H1 (cell line): ENCODE measurements at regions not wholly inside any gene's neighbourhood (a gene's known extent, or its start where the extent isn't known, plus 50 kb on each side); places are given as distances from the start of the nearest gene placed in this dataset.

Experiments used
- CTCF ChIA-PET: fragments of 300-600 bp; sonication (Branson Sonifier 250); formaldehyde crosslinking; loops from one replicate; lab custom pipeline; 2021; ENCODE audit not compliant: partially characterized antibody; lab: Charles Lee
- POLR2A ChIA-PET: fragments of 300-600 bp; sonication (Branson Sonifier 250); formaldehyde crosslinking; loops from one replicate; lab custom pipeline; 2021; ENCODE audit warnings: inconsistent platforms; ENCODE audit not compliant: partially characterized antibody; lab: Charles Lee
- DNase-seq, 2 experiments: peaks; one replicate each; pipeline versions ENCODE4 v3.0.0 to v3.0.0-alpha.2; 2010 to 2022; ENCODE audit warnings: low spot score in 2 of 2, low read depth in 1 of 2, mixed read lengths in 1 of 2
- FAIRE-seq: peaks from 2 replicates; lab custom pipeline; 2011; peaks lifted over from hg19 to GRCh38; lab: Jason Lieb, UNC
- H2AFZ ChIP-seq: 2 replicates; pipeline ENCODE4 v1.8.1; 2012; ENCODE audit warnings: low read length, inconsistent platforms
- H2AK5ac ChIP-seq: 2 replicates; pipeline ENCODE4 v1.6.1; 2013; ENCODE audit warnings: low read depth, low read length
- H2BK120ac ChIP-seq: replicated peaks from 2 replicates; pipeline ENCODE3; 2013; ENCODE audit warnings: low read depth, low read length, inconsistent platforms
- H2BK12ac ChIP-seq: 2 replicates; pipeline ENCODE4 v1.6.1; 2013; ENCODE audit warnings: low read depth, low read length
- H2BK15ac ChIP-seq: 2 replicates; pipeline ENCODE4 v1.6.1; 2013; ENCODE audit warnings: low read length
- H2BK20ac ChIP-seq: 2 replicates; pipeline ENCODE4 v1.6.1; 2013; ENCODE audit warnings: low read length
- H2BK5ac ChIP-seq: 2 replicates; pipeline ENCODE4 v1.6.1; 2013; ENCODE audit warnings: low read depth, low read length
- H3K14ac ChIP-seq: 2 replicates; pipeline ENCODE4 v1.6.1; 2013; ENCODE audit warnings: inconsistent platforms; ENCODE audit not compliant: insufficient read length
- H3K18ac ChIP-seq: 2 replicates; pipeline ENCODE4 v1.6.1; 2013; ENCODE audit warnings: low read length; ENCODE audit errors: extremely low read depth
- H3K23ac ChIP-seq: 2 replicates; pipeline ENCODE4 v1.6.1; 2013; ENCODE audit warnings: inconsistent platforms; ENCODE audit not compliant: insufficient read length
- H3K23me2 ChIP-seq: 2 replicates; pipeline ENCODE4 v1.6.1; 2013; ENCODE audit warnings: low read depth, low read length
- H3K27ac ChIP-seq: 2 replicates; pipeline ENCODE4 v1.6.1; 2011; ENCODE audit warnings: low read depth, low read length, inconsistent platforms
- H3K27me3 ChIP-seq, 4 experiments: replicated peaks in 1 of 4; 1 replicate in 1 of 4; 2 replicates in 3 of 4; pipeline versions ENCODE4 v1.6.1 to v1.8.1; 2011 to 2013; ENCODE audit warnings: low read length in 3 of 4, mild to moderate bottlenecking in 3 of 4, inconsistent platforms in 2 of 4, mixed read lengths in 2 of 4, moderate library complexity in 1 of 4; ENCODE audit not compliant: control insufficient read depth in 3 of 4, insufficient read depth in 3 of 4; ENCODE audit errors: extremely low read depth in 1 of 4
- H3K36me3 ChIP-seq, 4 experiments: 2 replicates each; pipeline versions ENCODE4 v1.6.1 to v1.8.1; 2011 to 2013; ENCODE audit warnings: mild to moderate bottlenecking in 4 of 4, low read length in 3 of 4, moderate library complexity in 2 of 4, control low read depth in 1 of 4, inconsistent platforms in 1 of 4; ENCODE audit not compliant: insufficient read depth in 4 of 4, control insufficient read depth in 2 of 4
- H3K4ac ChIP-seq: replicated peaks from 2 replicates; pipeline ENCODE3; 2013; ENCODE audit warnings: low read length, low read depth, mixed read lengths, inconsistent platforms; ENCODE audit not compliant: insufficient read length
- H3K4me1 ChIP-seq, 4 experiments: replicated peaks in 1 of 4; 1 replicate in 1 of 4; 2 replicates in 3 of 4; pipeline versions ENCODE4 v1.6.1 to v1.8.1; 2011 to 2013; ENCODE audit warnings: low read length in 3 of 4, inconsistent platforms in 2 of 4, mixed read lengths in 1 of 4; ENCODE audit not compliant: insufficient read depth in 4 of 4, control insufficient read depth in 3 of 4
- H3K4me2 ChIP-seq, 2 experiments: 2 replicates each; pipeline versions ENCODE4 v1.6.1 to v1.8.1; 2011 to 2013; ENCODE audit warnings: low read depth in 2 of 2, low read length in 2 of 2, control low read depth in 1 of 2, inconsistent platforms in 1 of 2, mild to moderate bottlenecking in 1 of 2; ENCODE audit not compliant: insufficient read depth in 1 of 2
- H3K4me3 ChIP-seq, 4 experiments: fragments of 200-600, 300-600 bp in 1 of 4; sonication (generic), shearing (Covaris generic), sonication (Bioruptor Twin) in 1 of 4; 2 replicates each; pipeline versions ENCODE4 v1.5.1 to v1.8.1; 2011 to 2016; ENCODE audit warnings: low read length in 4 of 4, low read depth in 3 of 4, control low read depth in 2 of 4, inconsistent platforms in 2 of 4, mild to moderate bottlenecking in 2 of 4, mixed read lengths in 1 of 4, moderate library complexity in 1 of 4; ENCODE audit not compliant: insufficient read depth in 2 of 4; ENCODE audit errors: extremely low read depth in 1 of 4
- H3K56ac ChIP-seq: replicated peaks from 2 replicates; pipeline ENCODE3; 2013; ENCODE audit warnings: low read depth, mild to moderate bottlenecking, mixed read lengths, low read length, inconsistent platforms; ENCODE audit not compliant: insufficient read length
- H3K79me1 ChIP-seq: 2 replicates; pipeline ENCODE4 v1.6.1; 2013; ENCODE audit warnings: low read depth, low read length, control low read depth
- H3K79me2 ChIP-seq, 2 experiments: 2 replicates each; pipeline versions ENCODE4 v1.6.1 to v1.8.1; 2012 to 2013; ENCODE audit warnings: low read length in 2 of 2, mild to moderate bottlenecking in 2 of 2, inconsistent platforms in 1 of 2; ENCODE audit not compliant: insufficient read depth in 2 of 2, control insufficient read depth in 1 of 2
- H3K9ac ChIP-seq, 4 experiments: replicated peaks in 1 of 4; 1 replicate in 1 of 4; 2 replicates in 3 of 4; pipeline versions ENCODE4 v1.6.1 to v1.8.1; 2011 to 2013; ENCODE audit warnings: low read depth in 3 of 4, low read length in 3 of 4, control low read depth in 2 of 4, mild to moderate bottlenecking in 2 of 4, moderate library complexity in 2 of 4, inconsistent platforms in 1 of 4; ENCODE audit errors: extremely low read depth in 1 of 4
- H3K9me3 ChIP-seq, 2 experiments: 2 replicates each; pipeline versions ENCODE4 v1.6.1 to v1.8.1; 2012 to 2013; ENCODE audit warnings: mild to moderate bottlenecking in 2 of 2, moderate library complexity in 2 of 2, control low read depth in 1 of 2, inconsistent platforms in 1 of 2, low read depth in 1 of 2, low read length in 1 of 2, mixed read lengths in 1 of 2; ENCODE audit not compliant: insufficient read depth in 2 of 2
- H4K20me1 ChIP-seq, 2 experiments: replicated peaks in 1 of 2; 2 replicates each; pipeline versions ENCODE3 to v1.8.1; 2011 to 2013; ENCODE audit warnings: inconsistent platforms in 2 of 2, low read length in 2 of 2, mild to moderate bottlenecking in 1 of 2; ENCODE audit not compliant: insufficient read depth in 2 of 2, control insufficient read depth in 1 of 2
- H4K5ac ChIP-seq: 2 replicates; pipeline ENCODE4 v1.6.1; 2013; ENCODE audit warnings: low read length, low read depth, mixed read lengths, inconsistent platforms; ENCODE audit not compliant: insufficient read length
- H4K8ac ChIP-seq: 2 replicates; pipeline ENCODE4 v1.8.0; 2013; ENCODE audit warnings: mild to moderate bottlenecking, moderate library complexity, low read length, inconsistent platforms; ENCODE audit not compliant: insufficient read depth; ENCODE audit errors: extremely low read depth
- H4K91ac ChIP-seq: replicated peaks from 2 replicates; pipeline ENCODE3; 2013; ENCODE audit warnings: low read length, mixed read lengths, inconsistent platforms; ENCODE audit not compliant: insufficient read length
- CTBP2 ChIP-seq: IDR thresholded peaks from 2 replicates; pipeline ENCODE4 v1.7.0; 2011; ENCODE audit warnings: borderline replicate concordance, mild to moderate bottlenecking, moderate library complexity, mixed read lengths, low read length; ENCODE audit not compliant: insufficient read depth, insufficient read length
- E2F6 ChIP-seq: IDR thresholded peaks from 2 replicates; pipeline ENCODE4 v1.6.1; 2012; ENCODE audit warnings: inconsistent platforms
- FOSL1 ChIP-seq: IDR thresholded peaks from 2 replicates; pipeline ENCODE4 v1.6.1; 2011; ENCODE audit warnings: mild to moderate bottlenecking, low read depth, low read length, moderate library complexity; ENCODE audit not compliant: insufficient read depth
- GABPA ChIP-seq: IDR thresholded peaks from 2 replicates; pipeline ENCODE4 v1.6.1; 2011; ENCODE audit warnings: mild to moderate bottlenecking, low read length, moderate library complexity, borderline replicate concordance; ENCODE audit not compliant: insufficient read depth
- KDM1A ChIP-seq: fragments of 200-600, 300-600 bp; sonication (generic); IDR thresholded peaks from 2 replicates; pipeline ENCODE4 v1.7.1; 2016; ENCODE audit warnings: mild to moderate bottlenecking, low read length, borderline replicate concordance
- RAD21 ChIP-seq, 2 experiments: IDR thresholded peaks in 1 of 2; conservative IDR thresholded peaks in 1 of 2; 2 replicates each; pipeline ENCODE4 v1.6.1; 2011; ENCODE audit warnings: low read depth in 2 of 2, low read length in 2 of 2, improper control_type of control experiment in 1 of 2, inconsistent platforms in 1 of 2, mild to moderate bottlenecking in 1 of 2, moderate library complexity in 1 of 2
- YY1 ChIP-seq: IDR thresholded peaks from 2 replicates; pipeline ENCODE4 v1.6.1; 2011; ENCODE audit warnings: low read depth, mild to moderate bottlenecking, low read length
- WGBS, 2 experiments: shearing (Covaris generic) in 1 of 2; methylation state at CpG; one replicate each; pipeline versions ENCODE4 v1.1.6 to v1.1.7; 2013 to 2015; ENCODE audit warnings: low lambda C conversion rate in 2 of 2, mixed read lengths in 2 of 2, inconsistent platforms in 1 of 2, low coverage in 1 of 2, missing lambda C conversion rate in 1 of 2; ENCODE audit not compliant: insufficient replicate concordance in 2 of 2, insufficient coverage in 1 of 2, insufficient read length in 1 of 2; ENCODE audit errors: extremely low coverage in 1 of 2, missing lambda C conversion rate in 1 of 2; 5-methylcytosine and 5-hydroxymethylcytosine counted together

DNA sequence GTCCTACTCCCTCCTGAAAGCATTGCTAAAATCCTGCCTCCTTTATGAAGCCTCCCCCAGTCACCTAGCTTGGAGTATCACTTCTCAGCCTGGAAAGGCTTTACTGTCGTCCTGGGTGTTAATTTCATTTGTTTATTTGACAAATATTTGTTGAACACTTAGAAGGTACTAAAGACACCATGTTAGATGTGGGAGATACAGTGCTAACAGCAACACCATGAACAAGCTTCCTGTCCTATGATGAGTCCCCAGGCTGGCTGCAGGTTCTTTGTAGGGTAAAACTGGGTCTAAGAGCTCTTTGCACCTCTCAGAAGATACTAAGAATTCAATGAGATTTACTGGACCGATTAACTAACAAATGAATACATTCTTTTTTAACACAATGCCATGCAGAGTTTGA lies 109.2 kb upstream of the TMEM170B start:
- ChIA-PET POLR2A (interaction anchor here (0.5 kb wide), 1 partner anchor 22 kb away, joined by 3 read pairs; no protein-coding TSS in a partner anchor), CTCF (interaction anchor here (0.6 to 0.9 kb wide), 3 partner anchors 19 to 67 kb away, joined by 3 read pairs; no protein-coding TSS in a partner anchor)
- H3K23me2 ChIP-seq = peaks cover 5% of the 10 kb centered on the region; the same call in 1 of the 2 replicates
- no peak overlapping the region; the same call in 1 of the 2 replicates for H2AK5ac ChIP-seq
- H4K91ac ChIP-seq = no peak overlapping the region
- H2BK120ac ChIP-seq = no peak overlapping the region
- no peak overlapping the region for H3K4ac ChIP-seq
- peaks cover 0 to 5% of the 10 kb centered on the region in 2 experiments for H4K20me1 ChIP-seq
- no peak overlapping the region for H2BK5ac ChIP-seq
- no peak overlapping the region for H3K14ac ChIP-seq
- 71% methylated on average over 2 of the region's 2 CpGs; no CpG with 5 or more reads in 1 of the 2 experiments for WGBS, 2 experiments
- peak overlapping the region; percentile 83; the same call in 1 of the 2 replicates for H2BK20ac ChIP-seq
- peak overlapping the region; percentile 41 for H2BK12ac ChIP-seq
- H3K79me2 ChIP-seq = no peaks in the 10 kb centered on the region
- H3K56ac ChIP-seq = no peak overlapping the region
- H3K27me3 ChIP-seq = no peaks in the 10 kb centered on the region
- no peaks in the 10 kb centered on the region for H3K36me3 ChIP-seq
- H3K23ac ChIP-seq = no peak overlapping the region
- H3K18ac ChIP-seq = no peak overlapping the region
- no peak overlapping the region for H2AFZ ChIP-seq
- 0 out of 2 replicates have a peak, but pooled peaks cover 2% of the 10 kb centered on the region for H3K79me1 ChIP-seq
- H4K8ac ChIP-seq = no peak overlapping the region
- H3K9me3 ChIP-seq = no peaks in the 10 kb centered on the region
- H3K27ac ChIP-seq = no peak overlapping the region
- no peak overlapping the region for H3K9ac ChIP-seq
- FAIRE-seq (no peak), DNase-seq (no peak)
- H3K4me1 ChIP-seq = peaks cover 0 to 19% (median 7%) of the 10 kb centered on the region in 4 experiments; a peak in 3 of 7 replicates
- H2BK15ac ChIP-seq = no peak overlapping the region
- no peak overlapping the region for H4K5ac ChIP-seq
- TF ChIP-seq RAD21 (IDR thresholded peaks at IDR 0.05 in 1 of 2, conservative IDR thresholded peaks at IDR 0.05 in 1 of 2; ENCODE audit: low read depth in 2 of 2, low read length in 2 of 2) (no peak), CTBP2 (no peak), YY1 (no peak), E2F6 (no peak), GABPA (no peak), FOSL1 (no peak), KDM1A (no peak)
- no peak overlapping the region for H3K4me2 ChIP-seq
- no peak overlapping the region for H3K4me3 ChIP-seq
